Cerebellar cortex (tissue), 1 donor: ENCODE measurements at regions not wholly inside any gene's neighbourhood (a gene's known extent, or its start where the extent isn't known, plus 50 kb on each side); places are given as distances from the start of the nearest gene placed in this dataset.
"Not testable (repeated sequence)": the region's sequence is repeated elsewhere in the genome, so short reads cannot be mapped to it uniquely, and the experiment has no call there.

Source experiments
- DNase-seq: peaks from one replicate; pipeline ENCODE4 v3.0.0-alpha.2; 2015; ENCODE audit warnings: low spot score

- DNase-seq: no peak
Measured at GRCh38 chr1:222240536-222241181, 307.2 kb downstream of the HHIPL2 start.

- DNase-seq: no peak
Measured at GRCh38 chr1:222239130-222239529, 308.8 kb downstream of the HHIPL2 start.

DNA sequence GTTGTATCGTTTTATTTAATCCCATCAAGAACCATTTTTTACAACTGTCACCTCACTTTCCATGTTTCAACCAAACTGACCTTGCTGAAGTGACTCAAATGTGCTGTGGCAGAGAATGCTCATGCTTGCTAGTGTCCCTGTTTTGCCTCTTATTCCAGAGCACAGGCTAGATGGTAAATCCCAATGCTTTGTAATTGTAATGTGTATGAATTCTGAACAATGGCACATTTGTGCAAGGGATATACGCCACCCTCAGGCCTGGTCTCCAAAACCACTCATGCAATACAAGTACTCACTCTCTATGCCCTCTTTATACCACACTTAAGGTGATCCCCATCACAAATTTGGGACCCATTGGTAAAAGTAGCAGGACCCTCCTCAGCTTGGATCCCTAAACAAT lies 313.6 kb downstream of the HHIPL2 start:
- DNase-seq: no peak

DNA sequence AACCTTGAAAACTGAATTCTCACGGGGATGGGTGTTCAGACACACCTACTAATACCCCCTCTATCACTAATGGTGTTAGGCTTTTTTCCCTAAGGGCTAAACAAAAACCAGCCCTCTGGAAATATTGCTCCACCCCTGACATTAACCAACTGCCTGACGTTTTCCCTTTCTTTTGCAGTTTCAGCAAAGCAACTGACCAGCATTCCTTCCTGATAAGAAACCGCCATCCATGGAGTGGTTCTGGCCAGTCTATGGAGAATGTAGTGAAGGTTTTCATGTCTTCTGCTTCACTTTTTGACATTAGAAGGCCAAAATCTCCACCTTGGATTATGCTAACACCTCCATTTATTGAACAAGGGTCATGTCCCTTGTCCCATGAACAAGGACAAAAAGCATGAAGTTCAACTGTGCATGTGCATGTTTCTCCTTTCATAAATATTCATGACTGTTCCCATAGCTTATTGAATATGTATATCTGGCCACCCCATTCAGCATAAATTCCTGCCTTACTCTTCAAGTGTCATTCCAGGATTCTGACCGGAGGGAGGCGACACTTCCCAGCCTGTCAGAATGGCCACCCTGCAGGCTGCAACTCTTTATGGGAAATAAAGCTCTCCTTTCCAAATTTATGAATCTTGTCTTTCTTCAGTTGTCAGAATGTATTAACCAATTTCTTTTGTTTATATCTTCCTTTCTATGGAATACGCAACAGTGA lies 314.3 kb downstream of the HHIPL2 start:
- no peak for DNase-seq

DNA sequence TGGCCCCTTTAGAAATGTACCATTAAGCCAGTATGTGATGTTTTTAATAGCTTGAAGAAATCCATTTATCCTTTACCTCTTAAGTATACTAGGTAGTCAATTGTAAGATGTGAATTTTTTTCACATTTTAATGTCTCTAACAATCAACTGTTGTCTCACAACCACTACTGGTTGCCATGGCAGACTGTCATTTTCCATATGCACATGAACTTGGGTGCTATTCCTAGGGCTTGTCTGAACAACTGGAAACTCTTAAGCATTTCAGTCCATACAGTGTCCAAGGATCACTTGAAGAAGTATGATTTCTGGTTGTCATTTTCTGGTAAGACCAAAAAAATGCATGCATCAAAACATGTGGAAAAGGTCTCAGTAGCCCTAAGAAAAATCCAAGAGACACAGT lies 315.1 kb downstream of the HHIPL2 start:
- DNase-seq: no peak

GRCh38 chr1:222229672-222230312 lies 318.1 kb downstream of the HHIPL2 start:
- no peak for DNase-seq

- no peak for DNase-seq
Measured at GRCh38 chr1:222225316-222225691, 322.6 kb downstream of the HHIPL2 start.

DNA sequence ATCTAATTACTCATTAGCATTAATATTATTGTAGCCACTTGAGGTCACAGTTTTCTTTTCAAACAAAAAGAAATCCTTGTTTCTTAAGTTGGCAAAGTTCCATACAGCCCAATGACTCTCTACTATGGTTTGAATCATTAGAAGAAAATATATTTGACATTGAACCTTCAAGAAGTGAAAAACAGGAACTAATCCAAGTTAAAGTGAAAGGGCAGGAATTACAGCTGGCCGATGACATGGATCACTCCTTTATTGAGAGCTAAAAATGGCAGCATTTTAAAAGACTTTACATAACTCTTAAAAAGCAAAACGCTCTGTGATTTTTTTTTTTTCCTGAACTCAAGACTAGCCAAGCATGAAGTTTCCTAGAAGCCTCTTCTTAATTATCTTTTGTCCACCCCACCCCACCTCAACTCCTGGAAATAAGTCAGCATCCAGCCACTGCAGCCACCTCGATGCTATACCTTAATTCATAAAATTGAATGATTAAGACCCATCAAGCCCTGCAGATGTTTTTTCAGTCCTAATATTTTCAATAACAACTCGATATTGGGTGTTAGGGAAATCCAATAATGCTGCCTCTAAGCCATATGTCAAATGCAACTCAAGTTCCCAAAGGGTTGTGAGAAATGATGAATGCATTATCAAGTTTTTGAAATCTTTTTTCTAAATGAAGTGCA lies 323.1 kb downstream of the HHIPL2 start:
- no peak for DNase-seq

GRCh38 chr1:222224156-222224555 lies 323.7 kb downstream of the HHIPL2 start:
- DNase-seq: no peak

DNA sequence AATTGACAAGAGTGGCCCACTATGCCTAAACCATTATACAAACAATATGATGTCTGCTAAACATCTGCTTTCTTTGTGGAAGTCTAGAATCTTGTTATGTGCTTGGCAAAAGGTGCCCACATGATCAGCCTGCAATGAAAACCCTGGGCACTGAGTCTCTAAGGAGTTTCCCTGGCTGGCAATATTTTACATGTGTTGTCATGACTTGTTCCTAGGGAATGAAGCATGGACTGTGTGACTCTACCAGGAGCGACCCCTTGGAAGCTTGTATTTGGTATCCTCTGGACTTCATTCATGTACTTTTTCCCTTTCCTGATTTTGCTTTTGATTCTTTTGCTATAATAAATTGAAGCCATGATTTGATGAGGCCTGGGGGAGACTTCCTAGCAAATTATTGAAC lies 324.9 kb downstream of the HHIPL2 start:
- no peak for DNase-seq

- no peak for DNase-seq
Measured at GRCh38 chr1:222216255-222216754, 331.6 kb downstream of the HHIPL2 start.

DNA sequence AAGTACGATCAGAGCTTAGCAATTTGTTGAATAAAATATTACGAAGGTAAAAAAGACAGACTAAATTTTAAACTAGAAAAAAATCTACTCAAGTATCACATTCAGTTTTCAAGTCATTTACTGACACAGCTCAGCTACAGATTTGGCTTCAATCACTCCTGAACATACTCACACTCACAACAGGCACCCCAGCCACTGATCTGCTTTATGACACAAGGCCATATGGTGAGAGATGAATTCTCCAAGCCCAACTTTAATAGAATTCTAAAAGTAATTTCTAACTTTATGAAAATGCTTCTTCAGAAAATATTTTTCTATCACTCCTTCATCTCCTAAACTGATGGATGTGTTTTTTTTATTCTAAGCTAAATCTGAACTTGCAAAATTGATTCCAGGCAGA lies 337.1 kb downstream of the HHIPL2 start:
- no peak for DNase-seq

GRCh38 chr1:222204475-222204874 lies 343.4 kb downstream of the HHIPL2 start:
- DNase-seq: no peak

DNA sequence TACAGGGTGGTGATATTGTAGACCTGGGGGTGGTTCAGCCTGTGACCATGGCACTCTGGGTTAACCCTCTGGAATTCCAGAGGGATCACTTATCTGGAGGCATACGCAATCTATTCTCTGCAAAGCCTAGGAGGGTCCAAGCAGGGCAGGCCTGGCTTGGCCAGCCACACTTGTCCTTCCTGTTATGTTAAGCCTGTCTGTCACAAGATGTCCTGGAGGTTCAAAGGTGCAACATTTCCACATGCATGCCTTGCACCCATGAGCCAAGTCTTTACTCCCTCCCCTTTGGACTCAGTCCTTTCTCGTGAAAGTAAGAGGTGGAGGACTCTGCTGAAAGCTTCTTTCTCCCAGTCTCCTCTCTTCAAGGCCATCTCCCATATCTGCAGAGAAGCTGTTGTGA lies 345.1 kb downstream of the HHIPL2 start:
- DNase-seq: no peak

DNA sequence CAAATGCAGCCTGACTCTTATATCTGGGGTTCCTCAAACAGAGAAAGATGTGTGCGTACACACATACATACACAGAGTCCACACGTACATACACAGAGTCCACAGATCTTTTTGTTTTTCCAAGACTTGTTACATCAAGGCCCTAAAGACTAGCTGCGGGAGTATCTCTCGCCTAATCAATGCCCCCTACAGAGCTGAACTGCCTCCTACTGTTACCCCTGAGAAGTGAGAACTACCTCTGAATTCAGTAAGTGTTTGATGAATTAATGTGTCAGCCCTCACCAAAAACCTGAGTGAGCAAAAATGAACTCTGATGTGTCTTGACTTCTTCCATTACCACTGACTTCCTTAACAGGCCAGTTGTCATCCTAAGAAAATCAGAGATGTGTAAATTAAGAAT lies 351.2 kb downstream of the HHIPL2 start:
- DNase-seq: no peak

DNA sequence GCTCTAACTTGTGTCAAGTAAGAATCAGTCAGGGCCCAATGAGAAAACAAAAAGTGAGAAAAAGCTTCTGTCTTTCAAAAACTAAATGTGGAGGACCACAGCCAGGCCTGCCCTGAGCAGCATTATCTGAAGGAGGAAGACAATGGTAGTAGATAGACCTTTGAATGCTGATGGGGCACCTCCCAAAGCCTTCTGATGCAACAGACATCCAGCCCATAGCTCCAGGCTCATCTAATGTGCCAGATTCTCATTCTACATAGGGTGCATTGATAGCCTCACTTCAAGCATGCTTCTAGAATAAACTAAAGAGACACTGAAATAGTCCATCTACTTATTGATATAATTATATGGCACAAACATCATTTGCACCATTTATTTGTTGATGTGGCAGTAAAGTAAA lies 351.6 kb downstream of the HHIPL2 start:
- DNase-seq: no peak

- DNase-seq: no peak
Measured at GRCh38 chr1:222195857-222196256, 352.0 kb downstream of the HHIPL2 start.

DNA sequence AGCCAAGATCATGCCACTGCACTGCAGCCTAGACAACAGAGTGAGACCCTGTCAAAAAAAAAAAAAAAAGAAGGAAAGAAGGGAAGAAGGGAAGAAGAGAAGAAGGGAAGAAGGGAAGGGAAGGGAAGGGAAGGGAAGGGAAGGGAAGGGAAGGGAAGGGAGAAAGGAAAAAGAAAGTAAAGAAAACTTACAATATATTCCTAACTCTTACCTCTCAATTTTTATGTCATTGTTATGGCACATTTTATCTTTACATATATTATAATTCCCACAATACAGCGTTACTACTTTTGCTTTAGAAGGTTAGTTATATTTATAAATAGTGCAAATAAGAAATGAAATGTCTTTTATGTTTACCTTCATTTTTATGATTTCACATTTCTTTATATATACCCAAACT lies 358.7 kb downstream of the HHIPL2 start:
- no peak for DNase-seq

GRCh38 chr1:222187566-222188332 lies 360.2 kb downstream of the HHIPL2 start:
- no peak for DNase-seq

DNA sequence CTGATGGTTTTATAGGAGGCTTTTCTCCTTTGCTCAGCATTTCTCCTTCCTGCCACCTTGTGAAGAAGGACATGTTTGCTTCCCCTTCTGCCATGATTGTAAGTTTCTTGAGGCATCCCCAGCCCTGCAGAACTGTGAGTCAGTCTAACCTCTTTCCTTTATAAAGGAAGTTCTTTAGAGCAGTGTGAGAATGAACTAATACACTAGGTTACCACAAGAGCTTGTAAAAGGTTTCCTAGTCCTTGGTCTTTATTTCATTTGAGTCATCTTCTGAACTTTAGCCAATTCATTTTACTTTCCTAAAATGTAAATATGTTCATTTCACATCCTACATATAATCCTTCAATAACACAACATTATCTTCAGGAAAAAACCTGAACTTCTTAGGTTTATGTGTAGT lies 365.3 kb downstream of the HHIPL2 start:
- no peak for DNase-seq

DNA sequence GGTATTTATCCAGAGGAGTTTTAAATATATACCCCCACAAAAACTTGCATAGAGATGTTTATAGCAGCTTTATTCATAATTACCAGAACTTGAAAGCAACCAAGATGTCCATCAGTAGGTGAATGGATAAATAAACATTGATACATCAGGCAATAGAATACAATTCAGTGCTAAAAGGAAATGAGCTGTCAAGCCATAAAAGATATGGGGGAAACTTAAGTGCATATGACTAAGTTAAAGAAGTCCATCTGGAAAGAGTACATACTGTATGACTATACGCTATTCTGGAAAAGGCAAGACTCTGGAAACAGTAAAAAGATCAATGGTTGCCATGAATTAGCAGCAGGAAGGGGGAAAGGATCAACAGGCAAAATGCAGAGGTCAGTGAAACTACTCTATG lies 366.7 kb downstream of the HHIPL2 start:
- DNase-seq: no peak

- not testable (repeated sequence) for DNase-seq
Measured at GRCh38 chr1:222177496-222177895, 370.4 kb downstream of the HHIPL2 start.
